Upper lobe of left lung (tissue), 4 donors: ENCODE measurements at regions not wholly inside any gene's neighbourhood (a gene's known extent, or its start where the extent isn't known, plus 50 kb on each side); places are given as distances from the start of the nearest gene placed in this dataset.

ENCODE experiments used
- EP300 ChIP-seq, 4 donors: sonication (generic); formaldehyde crosslinking; IDR thresholded peaks; one replicate each; pipeline ENCODE4 v1.5.1; 2017; ENCODE audit warnings: antibody characterized with exemption in 4 of 4, control low read depth in 2 of 4
- POLR2A ChIP-seq, 4 donors: fragments of 450-650 bp; IDR thresholded peaks; one replicate each; pipeline ENCODE4 v1.5.1; 2016 to 2017; ENCODE audit warnings: antibody characterized with exemption in 4 of 4, mild to moderate bottlenecking in 2 of 4
- POLR2AphosphoS5 ChIP-seq, 2 donors: sonication (generic); formaldehyde crosslinking; IDR thresholded peaks; one replicate each; pipeline ENCODE4 v1.5.1; 2017; ENCODE audit warnings: antibody characterized with exemption in 2 of 2
- TF ChIP-seq, protein P1 (sequence below), 6 experiments: fragments of 450-650 bp in 4 of 6; fragments of 200-600 bp in 2 of 6; sonication (generic) in 2 of 6; IDR thresholded peaks; one replicate each; pipeline ENCODE4 v1.5.1; 2016 to 2019; ENCODE audit warnings: antibody characterized with exemption in 6 of 6

GRCh38 chr13:73248154-73248553 is 189.3 kb downstream of the KLF5 start:
- TF ChIP-seq, protein P1, sequence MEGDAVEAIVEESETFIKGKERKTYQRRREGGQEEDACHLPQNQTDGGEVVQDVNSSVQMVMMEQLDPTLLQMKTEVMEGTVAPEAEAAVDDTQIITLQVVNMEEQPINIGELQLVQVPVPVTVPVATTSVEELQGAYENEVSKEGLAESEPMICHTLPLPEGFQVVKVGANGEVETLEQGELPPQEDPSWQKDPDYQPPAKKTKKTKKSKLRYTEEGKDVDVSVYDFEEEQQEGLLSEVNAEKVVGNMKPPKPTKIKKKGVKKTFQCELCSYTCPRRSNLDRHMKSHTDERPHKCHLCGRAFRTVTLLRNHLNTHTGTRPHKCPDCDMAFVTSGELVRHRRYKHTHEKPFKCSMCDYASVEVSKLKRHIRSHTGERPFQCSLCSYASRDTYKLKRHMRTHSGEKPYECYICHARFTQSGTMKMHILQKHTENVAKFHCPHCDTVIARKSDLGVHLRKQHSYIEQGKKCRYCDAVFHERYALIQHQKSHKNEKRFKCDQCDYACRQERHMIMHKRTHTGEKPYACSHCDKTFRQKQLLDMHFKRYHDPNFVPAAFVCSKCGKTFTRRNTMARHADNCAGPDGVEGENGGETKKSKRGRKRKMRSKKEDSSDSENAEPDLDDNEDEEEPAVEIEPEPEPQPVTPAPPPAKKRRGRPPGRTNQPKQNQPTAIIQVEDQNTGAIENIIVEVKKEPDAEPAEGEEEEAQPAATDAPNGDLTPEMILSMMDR (IDR thresholded peaks at IDR 0.05), result no peak
- TF ChIP-seq POLR2A (IDR thresholded peaks at IDR 0.05), result no peak
- TF ChIP-seq POLR2AphosphoS5 (IDR thresholded peaks at IDR 0.05), result no peak
- TF ChIP-seq EP300 (IDR thresholded peaks at IDR 0.05), result no peak
